Stimulated activated CD4-positive, alpha-beta T cell treated with anti-CD3 and anti-CD28 coated beads, Interleukin-2, amount 100 ng/mL, for 48 hours (primary cell): ENCODE measurements at regions not wholly inside any gene's neighbourhood (a gene's known extent, or its start where the extent isn't known, plus 50 kb on each side); places are given as distances from the start of the nearest gene placed in this dataset.
A peak's percentile ranks its signal among the peaks of the same experiment; 100 is the strongest.

ENCODE experiments used
- DNase-seq, 2 donors: peaks; one replicate each; pipeline ENCODE4 v3.0.0-alpha.2; 2020

- DNase-seq: no peak
Measured at GRCh38 chrX:39755143-39756032, 342.4 kb downstream of the BCOR start.

- DNase-seq: no peak
Measured at GRCh38 chrX:39756086-39756883, 341.5 kb downstream of the BCOR start.

GRCh38 chrX:39757971-39758370, 339.8 kb downstream of the BCOR start:
- DNase-seq: no peak

GRCh38 chrX:39758791-39759525, 338.8 kb downstream of the BCOR start:
- no peak for DNase-seq

- DNase-seq: no peak
Measured at GRCh38 chrX:39759526-39760224, 338.1 kb downstream of the BCOR start.

GRCh38 chrX:39760930-39761329, 336.8 kb downstream of the BCOR start:
- no peak for DNase-seq

- no peak for DNase-seq
Measured at GRCh38 chrX:39762266-39762841, 335.4 kb downstream of the BCOR start.

GRCh38 chrX:39764441-39764914, 333.3 kb downstream of the BCOR start:
- no peak for DNase-seq

- no peak for DNase-seq
Measured at GRCh38 chrX:39765327-39765726, 332.4 kb downstream of the BCOR start.

GRCh38 chrX:39766085-39766726, 331.6 kb downstream of the BCOR start:
- DNase-seq: no peak

GRCh38 chrX:39766855-39767254, 330.9 kb downstream of the BCOR start:
- DNase-seq: no peak

GRCh38 chrX:39767446-39767845, 330.3 kb downstream of the BCOR start:
- DNase-seq: no peak

- no peak for DNase-seq
Measured at GRCh38 chrX:39769748-39770147, 328.0 kb downstream of the BCOR start.

- no peak for DNase-seq
Measured at GRCh38 chrX:39771089-39771488, 326.7 kb downstream of the BCOR start.

- peak; percentile 30 to 51 for DNase-seq
Measured at GRCh38 chrX:39772057-39772832, 325.5 kb downstream of the BCOR start.

- no peak for DNase-seq
Measured at GRCh38 chrX:39773150-39773549, 324.6 kb downstream of the BCOR start.

GRCh38 chrX:39773923-39774773, 323.6 kb downstream of the BCOR start:
- no peak for DNase-seq

GRCh38 chrX:39774774-39775328, 322.9 kb downstream of the BCOR start:
- no peak for DNase-seq

- DNase-seq: peak in 1 of 2 donors; percentile 18
Measured at GRCh38 chrX:39777623-39778025, 320.1 kb downstream of the BCOR start.
